IMR-90 (cell line): ENCODE measurements at regions not wholly inside any gene's neighbourhood (a gene's known extent, or its start where the extent isn't known, plus 50 kb on each side); places are given as distances from the start of the nearest gene placed in this dataset.

Source experiments
- ATAC-seq: fragments of 200-7000 bp; cut with Tn5 transposase; 2 replicates; pipeline ENCODE4 v1.9.1; 2020; ENCODE audit warnings: low read depth, mild to moderate bottlenecking, moderate library complexity
- BruUV-seq: library from RNA; stranded (reverse); fragments of 400-500 nt; replicated peaks from 2 replicates; lab custom pipeline; 2021; lab: Mats Ljungman, UMichigan
- CTCF ChIA-PET: fragments of 300-600 bp; formaldehyde crosslinking; extraction: SDS; loops from one replicate; lab custom pipeline; 2021; ENCODE audit warnings: antibody characterized with exemption; lab: Yijun Ruan, JAX
- POLR2A ChIA-PET: fragments of 300-600 bp; sonication (Branson Sonifier 250); formaldehyde crosslinking; loops from one replicate; lab custom pipeline; 2022; ENCODE audit warnings: antibody characterized with exemption; ENCODE audit not compliant: unreplicated experiment; lab: Charles Lee
- DNase-seq: peaks from one replicate; pipeline ENCODE4 v3.0.0; 2013
- H2AFZ ChIP-seq: replicated peaks from 2 replicates; pipeline ENCODE3; 2013; ENCODE audit warnings: low read length, mild to moderate bottlenecking; ENCODE audit not compliant: poor library complexity
- H2AK5ac ChIP-seq: 2 replicates; pipeline ENCODE4 v1.6.1; 2013; ENCODE audit warnings: low read depth, low read length, inconsistent platforms
- H2AK9ac ChIP-seq: replicated peaks from 2 replicates; pipeline ENCODE3; 2013; ENCODE audit warnings: mild to moderate bottlenecking, low read depth, low read length, moderate library complexity; ENCODE audit not compliant: poor library complexity
- H2BK120ac ChIP-seq: 2 replicates; pipeline ENCODE4 v1.6.1; 2013; ENCODE audit warnings: low read depth, low read length, inconsistent platforms
- H2BK15ac ChIP-seq: 3 replicates; pipeline ENCODE4 v1.6.1; 2013; ENCODE audit warnings: low read depth, low read length, inconsistent platforms
- H2BK20ac ChIP-seq: 2 replicates; pipeline ENCODE4 v1.6.1; 2013; ENCODE audit warnings: low read depth, mild to moderate bottlenecking, inconsistent platforms, low read length, moderate library complexity
- H2BK5ac ChIP-seq: 2 replicates; pipeline ENCODE4 v1.6.1; 2013; ENCODE audit warnings: mild to moderate bottlenecking, low read depth, low read length, inconsistent platforms; ENCODE audit not compliant: poor library complexity, severe bottlenecking
- H3K14ac ChIP-seq: replicated peaks from 2 replicates; pipeline ENCODE4 v1.6.1; 2013; ENCODE audit warnings: low read depth, low read length, inconsistent platforms
- H3K18ac ChIP-seq: 2 replicates; pipeline ENCODE4 v1.6.1; 2013; ENCODE audit warnings: low read depth, low read length, control low read depth
- H3K23ac ChIP-seq: 2 replicates; pipeline ENCODE4 v1.6.1; 2013; ENCODE audit warnings: low read depth, low read length, inconsistent platforms
- H3K27ac ChIP-seq: 2 replicates; pipeline ENCODE4 v1.5.1; 2013; ENCODE audit warnings: mild to moderate bottlenecking, control low read depth, low read length; ENCODE audit not compliant: insufficient read depth
- H3K27me3 ChIP-seq: 2 replicates; pipeline ENCODE4 v1.6.1; 2013; ENCODE audit warnings: low read length; ENCODE audit not compliant: control insufficient read depth, insufficient read depth
- H3K36me3 ChIP-seq: 2 replicates; pipeline ENCODE4 v1.6.1; 2013; ENCODE audit warnings: low read length, mixed read lengths; ENCODE audit not compliant: control insufficient read depth, insufficient read depth
- H3K4ac ChIP-seq: 2 replicates; pipeline ENCODE4 v1.6.1; 2013; ENCODE audit warnings: low read depth, low read length, inconsistent platforms
- H3K4me1 ChIP-seq: 2 replicates; pipeline ENCODE4 v1.6.1; 2013; ENCODE audit warnings: low read length, mixed read lengths; ENCODE audit not compliant: control insufficient read depth, insufficient read depth
- H3K4me2 ChIP-seq: 2 replicates; pipeline ENCODE4 v1.6.1; 2013; ENCODE audit warnings: low read depth, mild to moderate bottlenecking, control low read depth, low read length, moderate library complexity
- H3K4me3 ChIP-seq: 2 replicates; pipeline ENCODE4 v1.5.1; 2013; ENCODE audit warnings: low read depth, mild to moderate bottlenecking, control low read depth, low read length, moderate library complexity; ENCODE audit not compliant: insufficient read depth
- H3K56ac ChIP-seq: 2 replicates; pipeline ENCODE4 v1.6.1; 2013; ENCODE audit warnings: low read length, inconsistent platforms; ENCODE audit not compliant: insufficient read depth; ENCODE audit errors: extremely low read depth
- H3K79me1 ChIP-seq, 2 experiments: 2 replicates each; pipeline ENCODE4 v1.6.1; 2013; ENCODE audit warnings: low read length in 2 of 2, inconsistent platforms in 1 of 2, low read depth in 1 of 2
- H3K9ac ChIP-seq: 2 replicates; pipeline ENCODE4 v1.6.1; 2013; ENCODE audit warnings: low read depth, low read length, control low read depth
- H3K9me1 ChIP-seq: 2 replicates; pipeline ENCODE4 v1.6.1; 2013; ENCODE audit warnings: low read length, inconsistent platforms; ENCODE audit not compliant: insufficient read depth
- H3K9me3 ChIP-seq: 2 replicates; pipeline ENCODE4 v1.6.1; 2013; ENCODE audit warnings: low read length; ENCODE audit not compliant: control insufficient read depth, insufficient read depth
- H4K20me1 ChIP-seq: 2 replicates; pipeline ENCODE4 v1.6.1; 2013; ENCODE audit warnings: low read length, inconsistent platforms; ENCODE audit not compliant: insufficient read depth
- H4K5ac ChIP-seq: 2 replicates; pipeline ENCODE4 v1.6.1; 2013; ENCODE audit warnings: mild to moderate bottlenecking, low read depth, low read length, control low read depth
- H4K8ac ChIP-seq, 2 experiments: 2 replicates each; pipeline ENCODE4 v1.6.1; 2013; ENCODE audit warnings: low read depth in 2 of 2, low read length in 2 of 2, control low read depth in 1 of 2, inconsistent platforms in 1 of 2
- H4K91ac ChIP-seq: 2 replicates; pipeline ENCODE4 v1.6.1; 2013; ENCODE audit warnings: low read depth, low read length, inconsistent platforms; ENCODE audit not compliant: insufficient read depth
- CHD1 ChIP-seq: IDR thresholded peaks from 2 replicates; pipeline ENCODE4 v1.6.1; 2012; ENCODE audit warnings: low read depth, low read length, improper control_type of control experiment
- POLR2A ChIP-seq: IDR thresholded peaks from 2 replicates; pipeline ENCODE4 v1.6.1; 2012; ENCODE audit warnings: mild to moderate bottlenecking, low read depth, low read length
- RFX5 ChIP-seq: IDR thresholded peaks from 2 replicates; pipeline ENCODE4 v1.8.0; 2012; ENCODE audit warnings: low read depth, mild to moderate bottlenecking, low read length, moderate library complexity
- SMC3 ChIP-seq: fragments of 150-350 bp; IDR thresholded peaks from 2 replicates; pipeline ENCODE4 v1.6.1; 2016; ENCODE audit warnings: low read depth, mild to moderate bottlenecking, antibody characterized with exemption, low read length, moderate library complexity
- WGBS, 2 experiments: methylation state at CpG; one replicate each; pipeline versions ENCODE4 v1.1.5 to v1.1.7; 2013; ENCODE audit warnings: missing lambda C conversion rate in 2 of 2; ENCODE audit not compliant: insufficient read length in 1 of 2; ENCODE audit errors: extremely low coverage in 2 of 2; 5-methylcytosine and 5-hydroxymethylcytosine counted together
- dilution Hi-C: fragments of 300-500 bp; cut with HindIII; formaldehyde crosslinking; loops from one replicate; pipeline ENCODE4 v1.14.3; 2018; ENCODE audit warnings: low sequenced_read_pairs; ENCODE audit not compliant: unreplicated experiment
- in situ Hi-C: fragments of 300-500 bp; cut with MboI; formaldehyde crosslinking; loops from 3 replicates; pipeline ENCODE4 v1.14.3; 2019; ENCODE audit warnings: low sequenced_read_pairs, inconsistent platforms, mixed read lengths
- intact Hi-C: fragments of 100-400 bp; cut with micrococcal nuclease; formaldehyde crosslinking; loops from 2 replicates; pipeline ENCODE4 v1.10.0; 2022
- TF ChIP-seq, protein P1 (sequence below): fragments of 150-350 bp; IDR thresholded peaks from 2 replicates; pipeline ENCODE4 v1.6.1; 2017; ENCODE audit warnings: mild to moderate bottlenecking, antibody characterized with exemption, low read length, low read depth

DNA sequence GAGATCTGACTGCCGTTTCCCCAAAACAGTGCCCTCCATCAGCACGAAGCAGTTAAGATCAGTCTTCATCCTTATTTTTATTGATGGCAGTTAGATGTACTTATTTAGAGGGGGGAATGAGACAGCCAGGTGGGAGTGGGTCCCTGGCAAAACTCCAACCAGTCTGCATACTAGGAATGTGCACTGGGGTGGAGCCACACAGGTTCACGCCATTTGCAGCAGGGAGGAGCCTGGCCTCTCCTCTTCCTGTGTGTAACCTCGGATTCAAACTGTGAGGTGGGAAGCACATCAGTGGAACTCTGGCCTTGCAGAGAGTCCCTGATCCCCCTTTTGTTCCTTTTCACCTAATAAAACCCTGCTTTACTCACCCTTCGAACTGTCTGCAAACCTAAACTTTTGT lies 987.7 kb upstream of the GRIA3 start:
- H3K4me2 ChIP-seq, result no peak overlapping the region
- H4K5ac ChIP-seq, result no peak overlapping the region
- H2BK20ac ChIP-seq, result no peak overlapping the region
- in situ Hi-C loops, result no loop called here
- H4K8ac ChIP-seq, result no peak overlapping the region
- dilution Hi-C loops, result no loop called here
- no peak overlapping the region for H3K4ac ChIP-seq
- no peak overlapping the region for H2AK9ac ChIP-seq
- ATAC-seq (no peak), DNase-seq (no peak)
- no peak for TF ChIP-seq SMC3
- TF ChIP-seq, protein P1, sequence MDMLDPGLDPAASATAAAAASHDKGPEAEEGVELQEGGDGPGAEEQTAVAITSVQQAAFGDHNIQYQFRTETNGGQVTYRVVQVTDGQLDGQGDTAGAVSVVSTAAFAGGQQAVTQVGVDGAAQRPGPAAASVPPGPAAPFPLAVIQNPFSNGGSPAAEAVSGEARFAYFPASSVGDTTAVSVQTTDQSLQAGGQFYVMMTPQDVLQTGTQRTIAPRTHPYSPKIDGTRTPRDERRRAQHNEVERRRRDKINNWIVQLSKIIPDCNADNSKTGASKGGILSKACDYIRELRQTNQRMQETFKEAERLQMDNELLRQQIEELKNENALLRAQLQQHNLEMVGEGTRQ, result no peak
- no peak for TF ChIP-seq RFX5
- TF ChIP-seq POLR2A, result no peak
- TF ChIP-seq CHD1, result no peak
- no peak overlapping the region for H3K14ac ChIP-seq
- H3K18ac ChIP-seq, result no peak overlapping the region
- no peak overlapping the region for H2AK5ac ChIP-seq
- no peak overlapping the region for H3K56ac ChIP-seq
- H2BK120ac ChIP-seq, result no peak overlapping the region
- CTCF ChIA-PET, result no interaction called here
- H2BK15ac ChIP-seq, result no peak overlapping the region
- H3K27me3 ChIP-seq, result no peaks in the 10 kb centered on the region
- no peak overlapping the region for H3K4me3 ChIP-seq
- H4K91ac ChIP-seq, result no peak overlapping the region
- H3K9me1 ChIP-seq, result no peaks in the 10 kb centered on the region
- intact Hi-C loops, result no loop called here
- H3K9me3 ChIP-seq, result 0 out of 2 replicates have a peak, but pooled peaks cover 3% of the 10 kb centered on the region
- H3K27ac ChIP-seq, result no peak overlapping the region
- H3K23ac ChIP-seq, result no peak overlapping the region
- no peaks in the 10 kb centered on the region for H3K4me1 ChIP-seq
- H2AFZ ChIP-seq, result no peak overlapping the region
- BruUV-seq, result no TSS peak
- no CpG with 5 or more reads among the region's 5 CpGs for WGBS, 2 experiments
- H4K20me1 ChIP-seq, result no peaks in the 10 kb centered on the region
- POLR2A ChIA-PET, result no interaction called here
- no peak overlapping the region for H2BK5ac ChIP-seq
- no peak overlapping the region for H3K9ac ChIP-seq
- no peaks in the 10 kb centered on the region for H3K36me3 ChIP-seq
- no peaks in the 10 kb centered on the region for H3K79me1 ChIP-seq
